ENCODE measurements at regions not wholly inside any gene's neighbourhood (a gene's known extent, or its start where the extent isn't known, plus 50 kb on each side); places are given as distances from the start of the nearest gene placed in this dataset.
A peak's percentile ranks its signal among the peaks of the same experiment; 100 is the strongest.
"Not testable (repeated sequence)": the region's sequence is repeated elsewhere in the genome, so short reads cannot be mapped to it uniquely, and the experiment has no call there.

DNA sequence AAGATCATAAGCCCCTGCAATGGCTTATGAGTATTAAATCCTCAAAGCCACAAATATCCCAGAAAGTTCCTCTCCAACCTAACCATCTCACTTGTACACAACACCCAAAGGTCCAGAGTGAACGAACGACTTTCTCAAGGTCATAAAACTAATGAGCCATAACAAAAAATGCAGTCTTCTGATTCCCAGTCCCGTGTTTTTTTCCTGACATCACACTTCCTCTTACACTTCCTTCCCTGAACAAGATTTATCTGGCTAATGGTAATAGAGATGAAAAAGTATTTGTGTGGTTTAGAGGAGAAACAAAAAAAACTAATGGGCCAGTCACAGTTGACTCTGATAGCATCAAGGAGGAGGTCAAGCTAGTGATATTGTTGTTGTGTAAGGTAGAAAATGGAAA, 99.5 kb upstream of the KLHL13 start:
- DNase-seq: no peak

GRCh38 chrX:118216509-118216908, 99.9 kb upstream of the KLHL13 start:
- no peak for DNase-seq

- no peak for DNase-seq
These were observed 101.5 kb upstream of the KLHL13 start for GRCh38 chrX:118218079-118218478.

- DNase-seq: no peak
These were observed 102.3 kb upstream of the KLHL13 start for GRCh38 chrX:118218940-118219339.

DNA sequence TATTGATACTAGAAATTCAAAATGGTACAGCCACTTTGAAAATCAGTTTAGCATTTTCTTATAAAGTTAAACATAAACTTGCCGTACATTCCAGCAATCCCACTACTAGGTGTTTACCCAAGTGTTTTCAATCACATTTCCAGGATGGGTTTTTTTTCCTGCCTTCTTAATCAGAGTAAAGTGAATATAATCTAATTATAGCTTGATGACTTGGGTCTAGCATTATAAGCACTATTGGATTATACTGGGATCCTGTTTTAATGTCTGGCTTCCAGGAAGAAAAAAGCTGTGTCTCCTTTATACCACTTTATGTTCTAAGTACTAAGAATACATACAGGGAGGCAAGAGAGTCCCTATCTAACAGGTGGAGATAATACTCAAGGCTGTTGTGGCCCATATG, 103.3 kb upstream of the KLHL13 start:
- DNase-seq: no peak

- DNase-seq: no peak
These were observed 103.9 kb upstream of the KLHL13 start for GRCh38 chrX:118220509-118220908.

- no peak for DNase-seq
These were observed 104.7 kb upstream of the KLHL13 start for GRCh38 chrX:118221270-118221669.

- DNase-seq: no peak
These were observed 105.1 kb upstream of the KLHL13 start for GRCh38 chrX:118221733-118222132.

DNA sequence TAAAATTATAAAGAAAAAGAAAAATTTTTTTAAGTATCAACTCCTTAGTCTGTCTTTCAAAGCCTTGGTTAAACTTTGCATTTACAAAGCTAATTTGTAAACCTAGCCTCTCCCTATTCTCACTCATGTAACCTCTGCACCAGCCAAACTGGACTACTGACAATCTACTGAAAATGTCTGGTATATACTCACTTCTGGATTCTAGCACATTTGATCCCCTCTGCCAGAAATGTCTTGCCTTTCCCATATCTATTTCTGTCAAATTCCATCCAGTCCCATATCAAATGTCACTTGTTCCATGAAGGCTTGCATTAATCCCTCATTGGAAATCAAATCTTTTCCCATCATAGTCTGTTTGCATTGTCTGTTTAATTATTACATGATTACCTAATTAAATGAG, 105.8 kb upstream of the KLHL13 start:
- no peak for DNase-seq

- DNase-seq: no peak
These were observed 109.3 kb upstream of the KLHL13 start for GRCh38 chrX:118225711-118226428.

DNA sequence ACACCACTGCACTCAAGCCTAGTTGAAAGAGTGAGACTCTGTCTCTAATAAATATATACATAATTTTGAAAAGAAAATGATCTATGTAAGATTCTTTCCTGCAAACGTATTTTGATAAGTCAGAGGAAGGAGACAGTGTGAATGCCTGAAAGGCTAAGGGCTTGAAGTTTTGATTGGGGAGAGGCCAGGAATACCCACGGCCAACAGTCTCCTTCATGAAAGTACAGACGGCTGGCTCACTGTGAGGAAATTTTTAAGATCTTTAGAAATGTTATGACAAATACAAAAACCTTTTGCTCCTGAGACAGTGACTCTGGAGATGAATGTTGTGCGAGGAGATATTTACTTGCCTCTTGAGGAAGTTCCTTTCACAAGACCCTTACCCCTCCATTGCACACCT, 111.4 kb upstream of the KLHL13 start:
- DNase-seq: no peak

DNA sequence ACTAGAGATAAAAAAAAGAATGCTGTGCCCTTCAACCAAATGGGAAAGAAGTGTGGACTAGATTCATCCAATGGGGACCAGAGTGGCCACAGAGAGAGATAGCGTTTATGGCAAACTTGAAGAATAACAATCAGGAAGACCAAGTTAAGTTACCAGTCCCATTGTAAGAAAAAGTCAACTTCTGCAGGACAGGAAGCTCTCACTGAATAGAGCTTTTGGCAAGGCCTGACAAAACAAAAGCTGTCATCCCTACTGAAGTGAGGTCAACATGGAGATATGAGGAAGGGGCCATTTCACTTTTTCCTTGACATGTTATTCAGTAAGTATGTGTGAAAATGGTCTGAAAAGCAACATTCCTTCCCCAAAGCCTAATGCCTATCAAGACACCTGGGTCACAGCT, 111.8 kb upstream of the KLHL13 start:
- no peak for DNase-seq

- DNase-seq: no peak
These were observed 114.4 kb upstream of the WDR44 start for GRCh38 chrX:118231464-118231863.

DNA sequence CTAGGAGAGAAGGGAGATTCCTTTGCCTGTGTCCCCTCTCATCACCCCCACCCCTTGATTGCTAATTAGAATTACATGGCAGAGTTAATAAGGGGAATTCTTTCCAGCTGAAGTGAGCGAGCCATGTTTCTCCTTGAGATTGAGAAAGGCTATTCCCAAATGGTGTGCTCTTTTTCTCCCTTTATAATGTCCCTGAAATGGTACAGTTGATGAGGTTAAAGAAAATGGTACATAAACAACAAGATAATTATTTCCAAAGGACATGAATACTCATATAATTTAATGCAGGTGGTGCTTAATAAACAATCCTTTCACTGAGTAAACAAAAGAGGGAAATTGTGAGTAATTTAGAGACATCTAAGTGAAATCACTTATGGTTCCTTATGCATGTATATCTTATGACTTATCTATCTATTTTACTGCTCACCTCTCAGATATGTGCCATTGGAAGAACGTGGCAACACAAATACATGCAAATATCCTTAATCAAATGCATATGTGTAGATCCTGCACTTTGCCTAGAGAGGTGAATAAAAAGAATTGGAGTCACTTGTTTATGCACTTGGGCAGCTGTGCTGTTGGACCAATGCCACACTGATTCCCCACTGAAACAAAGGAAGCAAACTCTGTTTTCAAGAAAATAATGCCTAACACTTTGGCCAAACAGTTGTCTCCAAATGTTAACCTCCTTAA, 106.6 kb upstream of the WDR44 start:
- peak; percentile 62 for DNase-seq

- peak; percentile 75 for DNase-seq
These were observed 105.8 kb upstream of the WDR44 start for GRCh38 chrX:118239913-118240698.

- DNase-seq: not testable (repeated sequence)
These were observed 98.9 kb upstream of the WDR44 start for GRCh38 chrX:118246961-118247360.

GRCh38 chrX:118249146-118249545, 96.8 kb upstream of the WDR44 start:
- no peak for DNase-seq

DNA sequence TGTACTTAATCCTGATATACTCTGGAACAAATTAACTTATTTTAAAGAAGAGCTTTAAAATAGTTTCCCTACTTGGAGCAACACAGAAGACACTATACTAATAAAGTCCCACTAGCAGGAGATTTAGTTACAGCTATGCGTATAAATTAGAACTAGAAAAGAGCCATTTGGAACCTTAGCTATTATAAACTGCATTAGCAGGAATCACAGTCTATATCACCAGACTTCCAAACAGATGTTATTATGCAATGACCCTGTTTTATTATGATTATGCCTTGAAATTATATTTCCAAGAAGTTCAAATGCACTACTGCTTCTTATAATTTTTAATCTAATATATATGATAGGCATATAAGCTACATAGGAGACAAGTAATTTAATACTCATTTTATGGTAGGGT, 95.5 kb upstream of the WDR44 start:
- no peak for DNase-seq

GRCh38 chrX:118251271-118251670, 94.6 kb upstream of the WDR44 start:
- peak; percentile 64 for DNase-seq

GRCh38 chrX:118252967-118253366, 92.9 kb upstream of the WDR44 start:
- no peak for DNase-seq

DNA sequence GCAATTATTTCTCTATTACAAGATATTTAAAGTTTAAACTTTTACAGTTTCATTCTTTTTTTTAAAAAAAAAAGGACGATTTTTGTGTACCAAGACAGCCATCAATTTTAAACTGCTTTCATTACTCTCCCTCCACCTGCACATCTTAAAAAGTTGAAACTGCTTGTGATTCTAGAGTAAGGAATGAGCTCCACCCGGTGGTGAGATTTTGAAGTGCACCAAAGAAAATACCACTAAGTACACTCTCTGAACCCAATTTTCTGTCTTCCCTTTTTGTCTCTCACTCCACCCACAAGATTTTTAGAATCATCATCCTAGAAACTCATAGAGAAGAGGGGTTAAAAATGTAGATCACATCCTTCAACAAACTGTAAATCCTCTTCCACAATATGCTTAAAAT, 91.3 kb upstream of the WDR44 start:
- peak; percentile 50 for DNase-seq

DNA sequence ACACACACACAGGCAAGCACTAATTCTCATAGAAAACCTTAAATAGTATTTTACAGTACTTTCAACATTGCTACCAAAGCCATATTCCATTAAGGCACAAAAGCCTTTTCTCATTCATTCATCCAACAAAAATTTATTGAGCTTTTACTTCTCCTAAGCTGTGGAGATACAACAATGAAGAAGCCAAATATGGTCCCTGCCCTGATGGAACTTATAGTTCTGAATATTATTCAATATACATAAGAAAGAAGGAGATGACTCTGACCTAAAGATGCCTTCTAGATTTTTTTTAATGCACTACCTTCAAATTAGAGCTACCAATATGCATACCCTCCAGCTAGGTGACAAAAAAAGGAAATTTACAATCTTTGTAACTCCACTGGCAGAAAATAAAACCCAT, 90.0 kb upstream of the WDR44 start:
- no peak for DNase-seq

DNA sequence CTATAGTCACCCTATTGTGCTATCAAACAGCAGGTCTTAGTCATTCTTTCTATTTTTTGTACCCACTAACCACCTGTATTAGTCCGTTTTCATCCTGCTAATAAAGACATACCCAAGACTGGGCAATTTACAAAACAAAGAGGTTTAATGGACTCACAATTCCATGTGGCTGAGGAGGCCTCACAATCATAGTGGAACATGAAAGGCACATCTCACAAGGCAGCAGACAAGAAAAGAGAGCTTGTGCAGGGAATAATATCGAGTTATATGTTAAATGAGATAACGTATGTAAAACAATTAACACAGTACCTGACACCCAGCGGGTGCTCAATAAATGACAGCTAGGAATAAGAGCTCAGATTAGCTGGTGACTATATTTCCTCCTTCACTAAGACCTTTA, 88.1 kb upstream of the WDR44 start:
- no peak for DNase-seq

GRCh38 chrX:118259213-118259612, 86.7 kb upstream of the WDR44 start:
- no peak for DNase-seq

Data from hindlimb muscle (tissue), 1 donor.